T-helper 2 cell (primary cell): ENCODE measurements at regions not wholly inside any gene's neighbourhood (a gene's known extent, or its start where the extent isn't known, plus 50 kb on each side); places are given as distances from the start of the nearest gene placed in this dataset.

Source experiments
- DNase-seq, 5 experiments: peaks; one replicate each; pipeline versions ENCODE4 v3.0.0 to v3.0.0-alpha.2; 2012 to 2022

GRCh38 chr9:18404434-18405029 lies 69.4 kb upstream of the ADAMTSL1 start:
- DNase-seq, result no peak

GRCh38 chr9:18405240-18405639 lies 68.7 kb upstream of the ADAMTSL1 start:
- DNase-seq, result no peak

- DNase-seq, result no peak
These were observed 63.0 kb upstream of the ADAMTSL1 start for GRCh38 chr9:18410983-18411382.

- no peak for DNase-seq
These were observed 52.6 kb upstream of the ADAMTSL1 start for GRCh38 chr9:18421391-18421790.

- no peak for DNase-seq
These were observed 51.5 kb upstream of the ADAMTSL1 start for GRCh38 chr9:18422296-18423036.

- no peak for DNase-seq
These were observed 50.0 kb upstream of the ADAMTSL1 start for GRCh38 chr9:18423791-18424531.
